Left ventricle myocardium inferior (tissue), 1 donor: ENCODE measurements at regions not wholly inside any gene's neighbourhood (a gene's known extent, or its start where the extent isn't known, plus 50 kb on each side); places are given as distances from the start of the nearest gene placed in this dataset.

Experiments used
- DNase-seq: peaks from one replicate; pipeline ENCODE4 v3.0.0-alpha.2; 2020
- H3K27ac ChIP-seq: fragments of 200-600 bp; replicated peaks from 2 replicates; pipeline ENCODE4 v1.8.0; 2021
- H3K27me3 ChIP-seq: fragments of 200-600 bp; 2 replicates; pipeline ENCODE4 v1.8.0; 2021; ENCODE audit warnings: low read depth
- H3K36me3 ChIP-seq: fragments of 200-600 bp; 2 replicates; pipeline ENCODE4 v1.8.0; 2021
- H3K4me1 ChIP-seq: fragments of 200-600 bp; 2 replicates; pipeline ENCODE4 v1.8.0; 2021
- H3K4me3 ChIP-seq: fragments of 200-600 bp; 2 replicates; pipeline ENCODE4 v1.8.0; 2021; ENCODE audit warnings: mild to moderate bottlenecking, moderate library complexity
- H3K9me3 ChIP-seq: fragments of 200-600 bp; replicated peaks from 2 replicates; pipeline ENCODE4 v1.8.0; 2021
- CTCF ChIP-seq: fragments of 200-600 bp; IDR thresholded peaks from 2 replicates; pipeline ENCODE4 v1.8.0; 2021; ENCODE audit warnings: antibody characterized with exemption, mild to moderate bottlenecking, borderline replicate concordance
- intact Hi-C: fragments of 100-400 bp; cut with micrococcal nuclease; formaldehyde crosslinking; loops from one replicate; pipeline ENCODE4 v1.11.0; 2022
- donor health status: DM: no; HTN: yes; CAD: no; lungs with severe emphysema.

DNA sequence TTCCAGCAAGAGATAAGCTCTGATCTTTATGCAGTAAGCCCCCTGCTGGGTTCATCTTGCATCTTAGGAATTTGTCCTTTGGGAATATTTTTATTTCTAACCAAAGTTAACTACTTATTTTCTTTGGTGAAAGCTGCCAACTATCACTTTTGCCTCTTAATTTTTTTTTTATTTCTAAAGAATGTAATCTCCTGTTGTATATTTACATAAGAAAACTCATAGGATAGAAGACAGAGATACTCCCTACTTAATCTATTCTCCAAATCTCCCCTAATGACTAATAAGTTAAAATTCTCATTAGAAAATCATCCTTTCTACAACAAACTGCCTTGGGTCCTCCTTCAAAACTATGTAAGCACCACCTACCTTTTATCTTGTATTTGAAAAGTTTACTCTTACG lies 612.2 kb upstream of the SLC39A10 start:
- no peak for TF ChIP-seq CTCF

DNA sequence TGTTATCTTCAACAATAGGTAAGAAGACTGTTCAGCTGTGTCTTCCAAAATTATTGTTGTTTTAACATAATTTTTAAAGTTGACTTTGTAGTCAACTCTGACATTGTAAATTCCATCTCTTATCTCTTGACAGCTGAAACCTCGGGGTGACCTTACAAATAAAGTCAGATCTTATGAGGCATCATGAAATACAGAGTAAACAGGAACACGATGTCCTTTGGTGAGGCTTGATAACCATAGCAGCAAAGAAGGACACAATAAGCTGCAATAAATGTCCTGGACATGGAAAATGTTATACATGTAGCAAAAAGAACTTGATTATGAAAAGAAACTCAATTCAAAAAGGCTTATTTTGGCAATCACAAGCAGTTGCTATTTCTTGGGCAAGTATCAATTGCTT lies 618.9 kb upstream of the SLC39A10 start:
- Histone ChIP-seq H3K9me3 (no peaks in the 10 kb centered on the region), H3K36me3 (no peaks in the 10 kb centered on the region), H3K4me1 (no peaks in the 10 kb centered on the region), H3K27me3 (no peaks in the 10 kb centered on the region), H3K4me3 (no peak overlapping the region), H3K27ac (no peak overlapping the region)
- DNase-seq = no peak
- intact Hi-C loops = no loop called here
- no peak for TF ChIP-seq CTCF

More for the DNA sequence above, 612.2 kb upstream of the SLC39A10 start:
- Histone ChIP-seq H3K9me3 (no peaks in the 10 kb centered on the region), H3K36me3 (no peaks in the 10 kb centered on the region), H3K4me1 (no peaks in the 10 kb centered on the region), H3K4me3 (no peak overlapping the region), H3K27me3 (no peaks in the 10 kb centered on the region), H3K27ac (no peak overlapping the region)
- DNase-seq = no peak
- intact Hi-C loops = no loop called here

DNA sequence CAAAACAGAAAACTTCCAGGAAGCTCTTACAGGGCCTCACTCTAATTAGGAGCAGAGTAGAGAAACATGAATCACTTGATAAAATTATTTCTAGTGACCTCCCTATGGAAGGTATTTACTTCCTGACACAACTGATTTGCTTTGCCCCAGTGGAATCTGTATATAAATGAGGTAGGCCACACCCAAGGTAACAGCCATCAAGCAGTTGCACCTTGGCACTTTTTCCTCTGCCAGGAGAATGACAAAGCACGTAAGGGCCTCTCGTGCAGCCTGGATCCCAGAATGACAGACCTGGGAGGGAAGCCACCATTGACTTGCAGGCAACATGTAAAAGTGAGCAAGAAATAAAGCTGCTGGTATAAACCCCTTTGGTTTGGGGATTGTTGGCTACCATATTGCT lies 620.0 kb upstream of the SLC39A10 start:
- Histone ChIP-seq H3K36me3 (no peaks in the 10 kb centered on the region), H3K9me3 (no peaks in the 10 kb centered on the region), H3K27me3 (no peaks in the 10 kb centered on the region), H3K27ac (no peak overlapping the region), H3K4me1 (no peaks in the 10 kb centered on the region), H3K4me3 (no peak overlapping the region)
- DNase-seq = no peak
- TF ChIP-seq CTCF = no peak
- intact Hi-C loops = no loop called here

DNA sequence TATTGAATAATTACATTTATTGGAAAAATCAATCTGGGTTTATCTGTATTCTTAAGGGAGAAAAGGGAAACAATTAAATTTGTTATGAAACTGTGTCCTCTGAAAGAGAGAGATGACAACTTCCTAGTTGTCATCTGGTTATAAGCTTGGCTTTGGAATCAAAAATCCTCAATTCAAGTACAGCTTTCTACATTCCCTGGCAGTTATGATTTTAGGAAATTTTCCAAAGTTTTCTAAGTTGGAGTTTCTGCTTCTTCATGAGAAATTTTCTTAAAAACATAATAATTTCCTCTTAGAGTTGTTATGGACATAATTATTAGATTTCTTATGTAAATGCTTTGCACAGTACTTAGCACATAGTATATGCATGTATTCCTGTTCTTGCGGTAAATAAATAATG lies 625.6 kb upstream of the SLC39A10 start:
- Histone ChIP-seq H3K27ac (no peak overlapping the region), H3K4me1 (no peaks in the 10 kb centered on the region), H3K9me3 (no peaks in the 10 kb centered on the region), H3K4me3 (no peak overlapping the region), H3K36me3 (no peaks in the 10 kb centered on the region), H3K27me3 (no peaks in the 10 kb centered on the region)
- TF ChIP-seq CTCF = no peak
- intact Hi-C loops = no loop called here
- DNase-seq = no peak

DNA sequence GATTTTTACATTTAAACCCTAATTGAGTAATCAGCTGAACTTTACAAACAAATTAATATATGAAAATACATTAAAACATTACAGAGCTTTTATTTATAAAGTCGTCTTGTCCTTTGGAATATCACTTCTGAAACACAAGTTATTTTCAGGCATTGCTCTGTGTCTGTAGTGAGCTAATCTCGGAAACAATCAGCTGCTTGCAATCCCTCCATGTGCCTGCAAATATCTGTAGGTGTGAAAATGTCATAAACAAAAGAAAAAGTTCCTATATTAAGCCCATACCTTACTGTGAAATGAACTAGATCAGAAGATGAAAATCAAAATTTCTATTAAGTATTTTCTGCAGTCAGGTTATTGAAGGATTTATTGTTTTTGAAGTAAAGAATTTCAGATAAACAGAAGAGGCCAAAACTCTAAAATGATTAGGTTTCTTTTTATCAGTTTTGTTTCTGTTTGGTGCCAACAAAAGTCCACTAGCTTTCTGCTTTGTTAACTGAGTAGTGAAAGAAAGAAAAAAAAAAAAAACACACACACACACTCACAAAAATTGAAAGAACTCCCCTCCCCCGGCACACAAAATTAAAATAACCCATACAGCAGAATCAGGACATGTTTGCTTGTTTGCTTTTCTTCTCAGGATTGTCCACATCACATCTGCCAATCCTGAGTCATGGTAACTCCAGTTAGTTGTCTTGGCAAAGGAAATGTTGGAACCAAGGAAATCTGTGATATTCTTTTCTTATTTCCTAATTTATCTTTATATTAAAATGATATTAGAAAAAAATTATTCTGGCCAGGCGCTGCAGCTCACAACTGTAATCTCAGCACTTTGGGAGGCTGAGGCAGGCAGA lies 627.0 kb upstream of the SLC39A10 start:
- Histone ChIP-seq H3K36me3 (no peaks in the 10 kb centered on the region), H3K27me3 (no peaks in the 10 kb centered on the region), H3K27ac (no peak overlapping the region), H3K9me3 (no peaks in the 10 kb centered on the region), H3K4me3 (no peak overlapping the region), H3K4me1 (no peaks in the 10 kb centered on the region)
- intact Hi-C loops = no loop called here
- no peak for TF ChIP-seq CTCF
- no peak for DNase-seq
